SKM-1 treated with dmso at 0.1 percent for 144 hours (cell line): ENCODE measurements at regions not wholly inside any gene's neighbourhood (a gene's known extent, or its start where the extent isn't known, plus 50 kb on each side); places are given as distances from the start of the nearest gene placed in this dataset.

Experiments
- DNase-seq: peaks from one replicate; lab custom pipeline; 2025; ENCODE audit not compliant: unreplicated experiment; lab: John Stamatoyannopoulos, UW

- DNase-seq = peak; percentile 64
These were observed 73.6 kb upstream of the FAM20C start for GRCh38 chr7:118615-119391.

- DNase-seq = peak; percentile 57
These were observed 72.8 kb upstream of the FAM20C start for GRCh38 chr7:119392-120163.

GRCh38 chr7:120164-120991, 72.0 kb upstream of the FAM20C start:
- DNase-seq = no peak

GRCh38 chr7:121002-121785, 71.2 kb upstream of the FAM20C start:
- no peak for DNase-seq

- DNase-seq = no peak
These were observed 69.1 kb upstream of the FAM20C start for GRCh38 chr7:123237-123636.

GRCh38 chr7:124130-124949, 68.0 kb upstream of the FAM20C start:
- no peak for DNase-seq

- DNase-seq = no peak
These were observed 67.3 kb upstream of the FAM20C start for GRCh38 chr7:125061-125475.

- no peak for DNase-seq
These were observed 66.7 kb upstream of the FAM20C start for GRCh38 chr7:125661-126060.

- DNase-seq = no peak
These were observed 66.0 kb upstream of the FAM20C start for GRCh38 chr7:126368-126767.

GRCh38 chr7:127064-127598, 65.2 kb upstream of the FAM20C start:
- DNase-seq = no peak

GRCh38 chr7:128171-129080, 63.9 kb upstream of the FAM20C start:
- DNase-seq = no peak

GRCh38 chr7:129366-130221, 62.8 kb upstream of the FAM20C start:
- peak; percentile 44 for DNase-seq

- no peak for DNase-seq
These were observed 62.2 kb upstream of the FAM20C start for GRCh38 chr7:130222-130572.

GRCh38 chr7:130875-131780, 61.2 kb upstream of the FAM20C start:
- DNase-seq = no peak

GRCh38 chr7:131781-132482, 60.4 kb upstream of the FAM20C start:
- DNase-seq = no peak

GRCh38 chr7:132899-133298, 59.5 kb upstream of the FAM20C start:
- no peak for DNase-seq
